OCI-LY1 (cell line): ENCODE measurements at regions not wholly inside any gene's neighbourhood (a gene's known extent, or its start where the extent isn't known, plus 50 kb on each side); places are given as distances from the start of the nearest gene placed in this dataset.
"Not testable (repeated sequence)": the region's sequence is repeated elsewhere in the genome, so short reads cannot be mapped to it uniquely, and the experiment has no call there.

Source experiments
- H2AFZ ChIP-seq: fragments of 200-600 bp; sonication (generic), shearing (Covaris generic); 2 replicates; pipeline ENCODE4 v1.6.0; 2014; ENCODE audit warnings: antibody characterized with exemption, mild to moderate bottlenecking, low read length
- H3F3A ChIP-seq: fragments of 200-600 bp; sonication (generic), shearing (Covaris generic); 2 replicates; pipeline ENCODE4 v1.6.0; 2014; ENCODE audit warnings: mild to moderate bottlenecking, antibody characterized with exemption, low read length, moderate library complexity; ENCODE audit not compliant: insufficient read depth
- H3K27ac ChIP-seq: fragments of 200-600 bp; sonication (generic); 2 replicates; pipeline ENCODE4 v1.5.1; 2014; ENCODE audit warnings: low read length, mixed run types, mild to moderate bottlenecking, low read depth; ENCODE audit not compliant: poor library complexity, severe bottlenecking
- H3K27me3 ChIP-seq: fragments of 200-600 bp; sonication (generic); 2 replicates; pipeline ENCODE4 v1.6.0; 2014; ENCODE audit warnings: antibody characterized with exemption, mild to moderate bottlenecking, low read length, moderate library complexity; ENCODE audit not compliant: insufficient read depth
- H3K36me3 ChIP-seq: fragments of 200-600 bp; sonication (generic); 2 replicates; pipeline ENCODE4 v1.6.1; 2014; ENCODE audit warnings: mild to moderate bottlenecking, antibody characterized with exemption, low read length, moderate library complexity, mixed read lengths; ENCODE audit not compliant: insufficient read depth
- H3K4me1 ChIP-seq: fragments of 200-600 bp; sonication (generic); 2 replicates; pipeline ENCODE4 v1.5.1; 2014; ENCODE audit warnings: mild to moderate bottlenecking, low read length, moderate library complexity; ENCODE audit not compliant: insufficient read depth, severe bottlenecking
- H3K4me2 ChIP-seq: fragments of 200-600 bp; sonication (generic), shearing (Covaris generic); 2 replicates; pipeline ENCODE4 v1.6.1; 2014; ENCODE audit warnings: low read length
- H3K4me3 ChIP-seq: fragments of 200-600 bp; sonication (generic); 2 replicates; pipeline ENCODE4 v1.5.1; 2014; ENCODE audit warnings: low read length, low read depth, mild to moderate bottlenecking, mixed read lengths; ENCODE audit not compliant: poor library complexity, severe bottlenecking
- H3K79me2 ChIP-seq: fragments of 200-600 bp; shearing (Covaris generic); 2 replicates; pipeline ENCODE4 v1.6.1; 2016; ENCODE audit warnings: mixed run types, low read length, mixed read lengths; ENCODE audit not compliant: insufficient read depth
- H3K9ac ChIP-seq: fragments of 200-600 bp; sonication (generic), shearing (Covaris generic); 2 replicates; pipeline ENCODE4 v1.6.1; 2014; ENCODE audit warnings: mild to moderate bottlenecking, low read length, mixed read lengths
- H3K9me2 ChIP-seq: fragments of 200-600 bp; sonication (generic), shearing (Covaris generic); 2 replicates; pipeline ENCODE4 v1.6.1; 2014; ENCODE audit warnings: low read depth, mild to moderate bottlenecking, low read length, mixed read lengths
- H3K9me3 ChIP-seq: fragments of 200-600 bp; shearing (Covaris generic); 2 replicates; pipeline ENCODE4 v1.6.1; 2014; ENCODE audit warnings: low read length, mixed read lengths
- H4K20me1 ChIP-seq: fragments of 200-600 bp; sonication (generic), shearing (Covaris generic); 2 replicates; pipeline ENCODE4 v1.6.0; 2016; ENCODE audit warnings: mild to moderate bottlenecking, low read length; ENCODE audit not compliant: insufficient read depth
- EZH2 ChIP-seq: fragments of 200-600 bp; sonication (generic), shearing (Covaris generic); IDR thresholded peaks from 2 replicates; pipeline ENCODE4 v1.8.0; 2017; ENCODE audit warnings: borderline replicate concordance, mixed run types, mild to moderate bottlenecking, antibody characterized with exemption, low read length, moderate library complexity, mixed read lengths
- TF ChIP-seq, protein P1 (sequence below): fragments of 200-600 bp; sonication (generic), shearing (Covaris generic); IDR thresholded peaks from 2 replicates; pipeline ENCODE4 v1.5.1; 2017; ENCODE audit warnings: mild to moderate bottlenecking, antibody characterized with exemption, low read length, moderate library complexity, mixed read lengths

DNA sequence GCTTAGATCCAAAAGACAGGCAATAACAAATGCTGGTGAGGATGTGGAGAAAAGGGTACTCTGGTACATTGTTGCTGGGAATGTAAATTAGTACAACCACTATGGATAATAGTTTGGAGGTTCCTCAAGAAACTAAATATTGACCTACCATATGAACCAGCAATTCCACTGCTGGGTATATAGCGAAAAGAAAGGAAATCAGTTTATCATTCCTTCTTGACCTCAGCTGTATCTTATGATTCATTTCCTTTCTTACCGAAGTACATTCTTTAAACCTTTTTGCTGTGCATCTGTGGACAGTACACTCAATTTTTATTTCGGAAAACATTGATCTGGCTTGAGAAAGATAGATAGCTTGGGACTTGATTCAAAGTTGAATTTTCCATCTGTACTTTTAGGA, 183.2 kb upstream of the LRFN5 start:
- H3K36me3 ChIP-seq: no peaks in the 10 kb centered on the region
- H3K27ac ChIP-seq: no peak overlapping the region
- H3K27me3 ChIP-seq: no peaks in the 10 kb centered on the region
- peaks cover 14% of the 10 kb centered on the region for H3K4me1 ChIP-seq
- H3K4me3 ChIP-seq: no peak overlapping the region
- no peak overlapping the region for H3K4me2 ChIP-seq
- no peak for TF ChIP-seq EZH2
- TF ChIP-seq, protein P1, sequence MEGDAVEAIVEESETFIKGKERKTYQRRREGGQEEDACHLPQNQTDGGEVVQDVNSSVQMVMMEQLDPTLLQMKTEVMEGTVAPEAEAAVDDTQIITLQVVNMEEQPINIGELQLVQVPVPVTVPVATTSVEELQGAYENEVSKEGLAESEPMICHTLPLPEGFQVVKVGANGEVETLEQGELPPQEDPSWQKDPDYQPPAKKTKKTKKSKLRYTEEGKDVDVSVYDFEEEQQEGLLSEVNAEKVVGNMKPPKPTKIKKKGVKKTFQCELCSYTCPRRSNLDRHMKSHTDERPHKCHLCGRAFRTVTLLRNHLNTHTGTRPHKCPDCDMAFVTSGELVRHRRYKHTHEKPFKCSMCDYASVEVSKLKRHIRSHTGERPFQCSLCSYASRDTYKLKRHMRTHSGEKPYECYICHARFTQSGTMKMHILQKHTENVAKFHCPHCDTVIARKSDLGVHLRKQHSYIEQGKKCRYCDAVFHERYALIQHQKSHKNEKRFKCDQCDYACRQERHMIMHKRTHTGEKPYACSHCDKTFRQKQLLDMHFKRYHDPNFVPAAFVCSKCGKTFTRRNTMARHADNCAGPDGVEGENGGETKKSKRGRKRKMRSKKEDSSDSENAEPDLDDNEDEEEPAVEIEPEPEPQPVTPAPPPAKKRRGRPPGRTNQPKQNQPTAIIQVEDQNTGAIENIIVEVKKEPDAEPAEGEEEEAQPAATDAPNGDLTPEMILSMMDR: no peak
- H3F3A ChIP-seq: no peaks in the 10 kb centered on the region
- no peaks in the 10 kb centered on the region for H3K9me3 ChIP-seq
- H3K9me2 ChIP-seq: no peaks in the 10 kb centered on the region
- no peaks in the 10 kb centered on the region for H4K20me1 ChIP-seq
- no peak overlapping the region for H2AFZ ChIP-seq
- no peak overlapping the region for H3K9ac ChIP-seq
- no peaks in the 10 kb centered on the region for H3K79me2 ChIP-seq

DNA sequence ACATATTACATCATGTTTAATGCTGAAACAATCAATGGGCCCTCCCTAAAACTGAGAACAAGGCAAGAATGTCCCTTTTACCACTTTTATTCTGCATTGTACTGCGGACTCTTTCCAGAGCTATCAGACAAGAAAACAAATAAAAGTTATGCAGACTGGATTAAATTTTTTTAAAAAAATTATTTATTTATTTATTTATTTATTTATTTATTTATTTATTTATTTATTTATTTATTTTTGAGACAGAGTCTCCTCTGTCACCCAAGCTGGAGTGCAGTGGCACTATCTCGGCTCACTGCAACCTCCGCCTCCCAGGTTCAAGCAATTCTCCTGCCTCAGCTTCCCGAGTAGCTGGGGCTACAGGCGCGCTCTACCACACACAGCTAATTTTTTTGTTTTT, 185.4 kb upstream of the LRFN5 start:
- H3K27ac ChIP-seq, H3K9ac ChIP-seq, H3K4me3 ChIP-seq, H3K4me2 ChIP-seq, H3K36me3 ChIP-seq, H2AFZ ChIP-seq, H3K79me2 ChIP-seq, H4K20me1 ChIP-seq, H3F3A ChIP-seq, H3K9me2 ChIP-seq, H3K27me3 ChIP-seq, H3K9me3 ChIP-seq: not testable (repeated sequence)
- H3K4me1 ChIP-seq: peaks cover 19% of the 10 kb centered on the region

- H3K4me1 ChIP-seq: peaks cover 19% of the 10 kb centered on the region
- no peaks in the 10 kb centered on the region for H3K36me3 ChIP-seq
- H4K20me1 ChIP-seq: no peaks in the 10 kb centered on the region
- no peaks in the 10 kb centered on the region for H3F3A ChIP-seq
- H2AFZ ChIP-seq: no peak overlapping the region
- no peaks in the 10 kb centered on the region for H3K9me2 ChIP-seq
- no peak for TF ChIP-seq EZH2
- TF ChIP-seq, protein P1: no peak
- H3K9ac ChIP-seq: no peak overlapping the region
- H3K79me2 ChIP-seq: no peaks in the 10 kb centered on the region
- H3K9me3 ChIP-seq: no peaks in the 10 kb centered on the region
- H3K4me3 ChIP-seq: no peak overlapping the region
- H3K4me2 ChIP-seq: no peak overlapping the region
- no peak overlapping the region for H3K27ac ChIP-seq
- no peaks in the 10 kb centered on the region for H3K27me3 ChIP-seq
These were observed 187.0 kb upstream of the LRFN5 start for GRCh38 chr14:41419709-41420108.

DNA sequence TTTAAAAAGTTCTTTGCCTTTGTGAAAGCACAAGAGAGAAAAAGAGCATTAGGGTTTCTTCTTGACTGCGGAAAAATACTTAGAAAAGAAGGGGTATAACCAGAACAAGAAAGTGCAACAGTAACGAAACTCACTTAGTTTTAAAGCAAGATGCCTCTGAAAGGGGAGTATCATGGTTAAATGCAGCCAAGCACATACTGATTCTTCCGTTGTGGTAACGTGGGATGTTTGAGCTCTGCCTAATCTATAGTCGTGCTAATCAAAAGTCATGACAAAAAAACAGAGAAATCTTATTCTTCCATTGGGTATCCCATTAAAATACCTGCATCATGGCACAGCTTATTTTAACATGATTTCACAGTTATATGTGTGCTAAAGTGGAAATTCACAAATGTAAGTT, 187.8 kb upstream of the LRFN5 start:
- peak overlapping the region; percentile 64 for H3K4me2 ChIP-seq
- H3K27ac ChIP-seq: peak overlapping the region; percentile 39
- H3K9me2 ChIP-seq: no peaks in the 10 kb centered on the region

More for the DNA sequence above, 187.8 kb upstream of the LRFN5 start:
- Histone ChIP-seq H3K4me1 (peaks cover 19% of the 10 kb centered on the region), H3K36me3 (no peaks in the 10 kb centered on the region), H3F3A (no peaks in the 10 kb centered on the region), H3K9ac (peak overlapping the region; percentile 34; the same call in 1 of the 2 replicates), H4K20me1 (no peaks in the 10 kb centered on the region), H3K79me2 (no peaks in the 10 kb centered on the region), H3K9me3 (no peaks in the 10 kb centered on the region), H2AFZ (peak overlapping the region; percentile 80; the same call in 1 of the 2 replicates), H3K4me3 (peak overlapping the region; percentile 41), H3K27me3 (no peaks in the 10 kb centered on the region)
- TF ChIP-seq, protein P1: no peak
- no peak for TF ChIP-seq EZH2
